SU-DHL-6 (cell line): ENCODE measurements at regions not wholly inside any gene's neighbourhood (a gene's known extent, or its start where the extent isn't known, plus 50 kb on each side); places are given as distances from the start of the nearest gene placed in this dataset.
"Not testable (repeated sequence)": the region's sequence is repeated elsewhere in the genome, so short reads cannot be mapped to it uniquely, and the experiment has no call there.

ENCODE experiments used
- EZH2phosphoT487 ChIP-seq: fragments of 200-600 bp; sonication (generic), shearing (Covaris generic); conservative IDR thresholded peaks from 2 replicates; pipeline ENCODE4 v1.6.1; 2018; ENCODE audit warnings: mild to moderate bottlenecking, antibody characterized with exemption, low read length, moderate library complexity, mixed read lengths
- TF ChIP-seq, protein P1 (sequence below): fragments of 200-600 bp; sonication (generic); IDR thresholded peaks from one replicate; pipeline ENCODE4 v1.5.1; 2017; ENCODE audit warnings: antibody characterized with exemption, mild to moderate bottlenecking, low read length, moderate library complexity; ENCODE audit not compliant: insufficient read depth, poor library complexity, severe bottlenecking

DNA sequence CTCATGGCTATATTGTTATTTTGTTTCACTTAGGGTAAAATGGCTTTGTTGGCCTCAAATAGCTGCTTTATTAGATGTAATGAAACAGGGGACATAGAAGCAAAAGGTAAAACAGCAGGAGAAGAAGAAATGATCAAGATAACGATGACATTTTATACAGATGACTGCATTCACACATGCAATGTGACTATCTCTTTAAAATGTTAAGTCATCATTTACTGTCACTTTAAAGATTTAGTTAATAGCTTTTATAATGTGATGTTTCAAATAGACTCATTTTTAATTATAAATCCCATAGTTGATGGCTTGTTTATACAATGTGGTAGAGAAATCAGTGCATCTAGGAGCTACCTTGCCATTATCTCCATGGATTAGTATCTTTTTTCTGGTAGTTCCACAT, 2160.8 kb upstream of the DEFB115 start:
- TF ChIP-seq, protein P1, sequence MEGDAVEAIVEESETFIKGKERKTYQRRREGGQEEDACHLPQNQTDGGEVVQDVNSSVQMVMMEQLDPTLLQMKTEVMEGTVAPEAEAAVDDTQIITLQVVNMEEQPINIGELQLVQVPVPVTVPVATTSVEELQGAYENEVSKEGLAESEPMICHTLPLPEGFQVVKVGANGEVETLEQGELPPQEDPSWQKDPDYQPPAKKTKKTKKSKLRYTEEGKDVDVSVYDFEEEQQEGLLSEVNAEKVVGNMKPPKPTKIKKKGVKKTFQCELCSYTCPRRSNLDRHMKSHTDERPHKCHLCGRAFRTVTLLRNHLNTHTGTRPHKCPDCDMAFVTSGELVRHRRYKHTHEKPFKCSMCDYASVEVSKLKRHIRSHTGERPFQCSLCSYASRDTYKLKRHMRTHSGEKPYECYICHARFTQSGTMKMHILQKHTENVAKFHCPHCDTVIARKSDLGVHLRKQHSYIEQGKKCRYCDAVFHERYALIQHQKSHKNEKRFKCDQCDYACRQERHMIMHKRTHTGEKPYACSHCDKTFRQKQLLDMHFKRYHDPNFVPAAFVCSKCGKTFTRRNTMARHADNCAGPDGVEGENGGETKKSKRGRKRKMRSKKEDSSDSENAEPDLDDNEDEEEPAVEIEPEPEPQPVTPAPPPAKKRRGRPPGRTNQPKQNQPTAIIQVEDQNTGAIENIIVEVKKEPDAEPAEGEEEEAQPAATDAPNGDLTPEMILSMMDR, result not testable (repeated sequence)
- TF ChIP-seq EZH2phosphoT487, result not testable (repeated sequence)
